H1 (cell line): ENCODE measurements at regions not wholly inside any gene's neighbourhood (a gene's known extent, or its start where the extent isn't known, plus 50 kb on each side); places are given as distances from the start of the nearest gene placed in this dataset.

Experiments
- CTCF ChIA-PET: fragments of 300-600 bp; sonication (Branson Sonifier 250); formaldehyde crosslinking; loops from one replicate; lab custom pipeline; 2021; ENCODE audit not compliant: partially characterized antibody; lab: Charles Lee
- POLR2A ChIA-PET: fragments of 300-600 bp; sonication (Branson Sonifier 250); formaldehyde crosslinking; loops from one replicate; lab custom pipeline; 2021; ENCODE audit warnings: inconsistent platforms; ENCODE audit not compliant: partially characterized antibody; lab: Charles Lee
- DNase-seq, 2 experiments: peaks; one replicate each; pipeline versions ENCODE4 v3.0.0 to v3.0.0-alpha.2; 2010 to 2022; ENCODE audit warnings: low spot score in 2 of 2, low read depth in 1 of 2, mixed read lengths in 1 of 2
- FAIRE-seq: peaks from 2 replicates; lab custom pipeline; 2011; peaks lifted over from hg19 to GRCh38; lab: Jason Lieb, UNC
- H2AFZ ChIP-seq: 2 replicates; pipeline ENCODE4 v1.8.1; 2012; ENCODE audit warnings: low read length, inconsistent platforms
- H2AK5ac ChIP-seq: 2 replicates; pipeline ENCODE4 v1.6.1; 2013; ENCODE audit warnings: low read depth, low read length
- H2BK120ac ChIP-seq: replicated peaks from 2 replicates; pipeline ENCODE3; 2013; ENCODE audit warnings: low read depth, low read length, inconsistent platforms
- H2BK12ac ChIP-seq: 2 replicates; pipeline ENCODE4 v1.6.1; 2013; ENCODE audit warnings: low read depth, low read length
- H2BK15ac ChIP-seq: 2 replicates; pipeline ENCODE4 v1.6.1; 2013; ENCODE audit warnings: low read length
- H2BK20ac ChIP-seq: 2 replicates; pipeline ENCODE4 v1.6.1; 2013; ENCODE audit warnings: low read length
- H2BK5ac ChIP-seq: 2 replicates; pipeline ENCODE4 v1.6.1; 2013; ENCODE audit warnings: low read depth, low read length
- H3K14ac ChIP-seq: 2 replicates; pipeline ENCODE4 v1.6.1; 2013; ENCODE audit warnings: inconsistent platforms; ENCODE audit not compliant: insufficient read length
- H3K18ac ChIP-seq: 2 replicates; pipeline ENCODE4 v1.6.1; 2013; ENCODE audit warnings: low read length; ENCODE audit errors: extremely low read depth
- H3K23ac ChIP-seq: 2 replicates; pipeline ENCODE4 v1.6.1; 2013; ENCODE audit warnings: inconsistent platforms; ENCODE audit not compliant: insufficient read length
- H3K23me2 ChIP-seq: 2 replicates; pipeline ENCODE4 v1.6.1; 2013; ENCODE audit warnings: low read depth, low read length
- H3K27ac ChIP-seq: 2 replicates; pipeline ENCODE4 v1.6.1; 2011; ENCODE audit warnings: low read depth, low read length, inconsistent platforms
- H3K27me3 ChIP-seq, 4 experiments: replicated peaks in 1 of 4; 1 replicate in 1 of 4; 2 replicates in 3 of 4; pipeline versions ENCODE4 v1.6.1 to v1.8.1; 2011 to 2013; ENCODE audit warnings: low read length in 3 of 4, mild to moderate bottlenecking in 3 of 4, inconsistent platforms in 2 of 4, mixed read lengths in 2 of 4, moderate library complexity in 1 of 4; ENCODE audit not compliant: control insufficient read depth in 3 of 4, insufficient read depth in 3 of 4; ENCODE audit errors: extremely low read depth in 1 of 4
- H3K36me3 ChIP-seq, 4 experiments: 2 replicates each; pipeline versions ENCODE4 v1.6.1 to v1.8.1; 2011 to 2013; ENCODE audit warnings: mild to moderate bottlenecking in 4 of 4, low read length in 3 of 4, moderate library complexity in 2 of 4, control low read depth in 1 of 4, inconsistent platforms in 1 of 4; ENCODE audit not compliant: insufficient read depth in 4 of 4, control insufficient read depth in 2 of 4
- H3K4ac ChIP-seq: replicated peaks from 2 replicates; pipeline ENCODE3; 2013; ENCODE audit warnings: low read length, low read depth, mixed read lengths, inconsistent platforms; ENCODE audit not compliant: insufficient read length
- H3K4me1 ChIP-seq, 4 experiments: replicated peaks in 1 of 4; 1 replicate in 1 of 4; 2 replicates in 3 of 4; pipeline versions ENCODE4 v1.6.1 to v1.8.1; 2011 to 2013; ENCODE audit warnings: low read length in 3 of 4, inconsistent platforms in 2 of 4, mixed read lengths in 1 of 4; ENCODE audit not compliant: insufficient read depth in 4 of 4, control insufficient read depth in 3 of 4
- H3K4me2 ChIP-seq, 2 experiments: 2 replicates each; pipeline versions ENCODE4 v1.6.1 to v1.8.1; 2011 to 2013; ENCODE audit warnings: low read depth in 2 of 2, low read length in 2 of 2, control low read depth in 1 of 2, inconsistent platforms in 1 of 2, mild to moderate bottlenecking in 1 of 2; ENCODE audit not compliant: insufficient read depth in 1 of 2
- H3K4me3 ChIP-seq, 4 experiments: fragments of 200-600, 300-600 bp in 1 of 4; sonication (generic), shearing (Covaris generic), sonication (Bioruptor Twin) in 1 of 4; 2 replicates each; pipeline versions ENCODE4 v1.5.1 to v1.8.1; 2011 to 2016; ENCODE audit warnings: low read length in 4 of 4, low read depth in 3 of 4, control low read depth in 2 of 4, inconsistent platforms in 2 of 4, mild to moderate bottlenecking in 2 of 4, mixed read lengths in 1 of 4, moderate library complexity in 1 of 4; ENCODE audit not compliant: insufficient read depth in 2 of 4; ENCODE audit errors: extremely low read depth in 1 of 4
- H3K56ac ChIP-seq: replicated peaks from 2 replicates; pipeline ENCODE3; 2013; ENCODE audit warnings: low read depth, mild to moderate bottlenecking, mixed read lengths, low read length, inconsistent platforms; ENCODE audit not compliant: insufficient read length
- H3K79me1 ChIP-seq: 2 replicates; pipeline ENCODE4 v1.6.1; 2013; ENCODE audit warnings: low read depth, low read length, control low read depth
- H3K79me2 ChIP-seq, 2 experiments: 2 replicates each; pipeline versions ENCODE4 v1.6.1 to v1.8.1; 2012 to 2013; ENCODE audit warnings: low read length in 2 of 2, mild to moderate bottlenecking in 2 of 2, inconsistent platforms in 1 of 2; ENCODE audit not compliant: insufficient read depth in 2 of 2, control insufficient read depth in 1 of 2
- H3K9ac ChIP-seq, 4 experiments: replicated peaks in 1 of 4; 1 replicate in 1 of 4; 2 replicates in 3 of 4; pipeline versions ENCODE4 v1.6.1 to v1.8.1; 2011 to 2013; ENCODE audit warnings: low read depth in 3 of 4, low read length in 3 of 4, control low read depth in 2 of 4, mild to moderate bottlenecking in 2 of 4, moderate library complexity in 2 of 4, inconsistent platforms in 1 of 4; ENCODE audit errors: extremely low read depth in 1 of 4
- H3K9me3 ChIP-seq, 2 experiments: 2 replicates each; pipeline versions ENCODE4 v1.6.1 to v1.8.1; 2012 to 2013; ENCODE audit warnings: mild to moderate bottlenecking in 2 of 2, moderate library complexity in 2 of 2, control low read depth in 1 of 2, inconsistent platforms in 1 of 2, low read depth in 1 of 2, low read length in 1 of 2, mixed read lengths in 1 of 2; ENCODE audit not compliant: insufficient read depth in 2 of 2
- H4K20me1 ChIP-seq, 2 experiments: replicated peaks in 1 of 2; 2 replicates each; pipeline versions ENCODE3 to v1.8.1; 2011 to 2013; ENCODE audit warnings: inconsistent platforms in 2 of 2, low read length in 2 of 2, mild to moderate bottlenecking in 1 of 2; ENCODE audit not compliant: insufficient read depth in 2 of 2, control insufficient read depth in 1 of 2
- H4K5ac ChIP-seq: 2 replicates; pipeline ENCODE4 v1.6.1; 2013; ENCODE audit warnings: low read length, low read depth, mixed read lengths, inconsistent platforms; ENCODE audit not compliant: insufficient read length
- H4K8ac ChIP-seq: 2 replicates; pipeline ENCODE4 v1.8.0; 2013; ENCODE audit warnings: mild to moderate bottlenecking, moderate library complexity, low read length, inconsistent platforms; ENCODE audit not compliant: insufficient read depth; ENCODE audit errors: extremely low read depth
- H4K91ac ChIP-seq: replicated peaks from 2 replicates; pipeline ENCODE3; 2013; ENCODE audit warnings: low read length, mixed read lengths, inconsistent platforms; ENCODE audit not compliant: insufficient read length
- ATF3 ChIP-seq: IDR thresholded peaks from 2 replicates; pipeline ENCODE4 v1.6.1; 2011; ENCODE audit warnings: low read depth, mild to moderate bottlenecking, low read length; ENCODE audit not compliant: insufficient read depth
- CBX5 ChIP-seq: fragments of 300-800, 300-1000 bp; sonication (generic); IDR thresholded peaks from 2 replicates; pipeline ENCODE4 v1.7.1; 2016; ENCODE audit warnings: antibody characterized with exemption, low read length, low read depth
- GABPA ChIP-seq: IDR thresholded peaks from 2 replicates; pipeline ENCODE4 v1.6.1; 2011; ENCODE audit warnings: mild to moderate bottlenecking, low read length, moderate library complexity, borderline replicate concordance; ENCODE audit not compliant: insufficient read depth
- HDAC6 ChIP-seq: IDR thresholded peaks from one replicate; pipeline ENCODE4 v1.7.1; 2012; ENCODE audit warnings: low read depth, mild to moderate bottlenecking, inconsistent platforms, low read length, moderate library complexity
- KDM1A ChIP-seq: fragments of 200-600, 300-600 bp; sonication (generic); IDR thresholded peaks from 2 replicates; pipeline ENCODE4 v1.7.1; 2016; ENCODE audit warnings: mild to moderate bottlenecking, low read length, borderline replicate concordance
- NRF1 ChIP-seq: IDR thresholded peaks from 2 replicates; pipeline ENCODE4 v1.6.1; 2011; ENCODE audit warnings: mild to moderate bottlenecking, low read depth, low read length, improper control_type of control experiment
- RXRA ChIP-seq: IDR thresholded peaks from 2 replicates; pipeline ENCODE4 v1.6.1; 2011; ENCODE audit warnings: low read depth, mild to moderate bottlenecking, low read length, moderate library complexity; ENCODE audit not compliant: insufficient read depth
- TBP ChIP-seq: IDR thresholded peaks from 2 replicates; pipeline ENCODE4 v1.6.1; 2011; ENCODE audit warnings: low read depth, low read length, improper control_type of control experiment
- TCF12 ChIP-seq: IDR thresholded peaks from 2 replicates; pipeline ENCODE4 v1.6.1; 2011; ENCODE audit warnings: low read depth, mild to moderate bottlenecking, low read length
- WGBS, 2 experiments: shearing (Covaris generic) in 1 of 2; methylation state at CpG; one replicate each; pipeline versions ENCODE4 v1.1.6 to v1.1.7; 2013 to 2015; ENCODE audit warnings: low lambda C conversion rate in 2 of 2, mixed read lengths in 2 of 2, inconsistent platforms in 1 of 2, low coverage in 1 of 2, missing lambda C conversion rate in 1 of 2; ENCODE audit not compliant: insufficient replicate concordance in 2 of 2, insufficient coverage in 1 of 2, insufficient read length in 1 of 2; ENCODE audit errors: extremely low coverage in 1 of 2, missing lambda C conversion rate in 1 of 2; 5-methylcytosine and 5-hydroxymethylcytosine counted together

DNA sequence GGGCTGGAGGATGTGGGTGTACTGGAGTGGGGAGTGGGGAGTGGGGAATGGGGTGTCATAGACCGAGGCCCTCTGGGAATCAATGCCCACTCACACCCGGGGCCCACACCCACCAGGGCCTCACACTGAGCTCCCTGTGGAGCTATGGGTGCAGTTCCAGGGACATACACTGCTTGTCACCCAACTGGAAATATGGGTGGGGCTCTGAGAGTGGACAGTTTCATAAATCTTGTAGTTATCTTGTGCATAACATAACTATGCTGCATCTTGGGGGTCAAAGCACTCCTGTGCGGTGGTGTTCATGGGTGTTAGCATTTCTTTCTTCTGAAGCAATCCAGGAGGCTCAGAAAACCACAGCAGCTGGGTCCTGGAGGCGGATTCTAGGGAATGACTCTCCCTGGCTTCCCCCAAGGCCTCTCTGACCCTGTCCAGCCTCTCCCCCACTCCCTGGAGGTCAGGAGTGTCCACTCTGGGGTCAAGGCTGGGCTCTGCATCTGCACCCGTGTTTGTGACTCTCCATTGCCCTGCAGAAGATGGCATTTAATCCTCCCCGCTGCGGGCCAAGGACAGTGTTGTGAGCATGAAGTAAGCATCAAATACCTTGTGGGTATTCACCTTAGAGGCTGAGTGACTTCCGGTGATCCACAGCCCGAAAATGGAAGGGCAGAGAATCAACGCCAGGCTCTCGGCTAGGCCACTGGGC lies 172.5 kb downstream of the CTTN start:
- POLR2A ChIA-PET, result no interaction called here
- no peak for TF ChIP-seq HDAC6
- no peak for TF ChIP-seq TBP
- no peak for TF ChIP-seq NRF1
- no peak for TF ChIP-seq GABPA
- TF ChIP-seq TCF12, result no peak
- TF ChIP-seq ATF3, result no peak
- no peak for TF ChIP-seq RXRA
- TF ChIP-seq CBX5, result no peak
- TF ChIP-seq KDM1A, result no peak

More for the DNA sequence above, 172.5 kb downstream of the CTTN start:
- Histone ChIP-seq H4K91ac (no peak overlapping the region), H3K36me3 (no peaks in the 10 kb centered on the region), H3K4ac (no peak overlapping the region), H2BK120ac (no peak overlapping the region), H2BK20ac (no peak overlapping the region), H3K27me3 (no peaks in the 10 kb centered on the region), H2BK15ac (no peak overlapping the region), H3K9ac (no peak overlapping the region), H2AK5ac (no peak overlapping the region), H3K79me2 (no peaks in the 10 kb centered on the region), H3K23ac (no peak overlapping the region), H3K23me2 (no peaks in the 10 kb centered on the region), H3K9me3 (no peaks in the 10 kb centered on the region), H3K27ac (no peak overlapping the region), H2BK5ac (no peak overlapping the region), H4K20me1 (peaks cover 1 to 2% of the 10 kb centered on the region in 2 experiments), H3K56ac (no peak overlapping the region), H4K8ac (no peak overlapping the region), H3K18ac (no peak overlapping the region), H2AFZ (no peak overlapping the region), H3K4me3 (no peak overlapping the region), H4K5ac (no peak overlapping the region), H3K4me2 (no peak overlapping the region), H3K14ac (no peak overlapping the region), H3K4me1 (peaks cover 3 to 16% (median 12%) of the 10 kb centered on the region in 4 experiments), H3K79me1 (peaks cover 3% of the 10 kb centered on the region; the same call in 1 of the 2 replicates), H2BK12ac (no peak overlapping the region)
- FAIRE-seq (no peak), DNase-seq (no peak)
- CTCF ChIA-PET, result interaction anchor here (0.7 to 1.5 kb wide), 3 partner anchors 18 to 43 kb away, joined by 3 to 4 read pairs (median 4); no protein-coding TSS in a partner anchor
- 87% methylated on average over 11 of the region's 11 CpGs; no CpG with 5 or more reads in 1 of the 2 experiments for WGBS, 2 experiments
